Left renal pelvis (tissue), 4 donors: ENCODE measurements at regions not wholly inside any gene's neighbourhood (a gene's known extent, or its start where the extent isn't known, plus 50 kb on each side); places are given as distances from the start of the nearest gene placed in this dataset.
"Not testable (repeated sequence)": the region's sequence is repeated elsewhere in the genome, so short reads cannot be mapped to it uniquely, and the experiment has no call there.

ENCODE experiments used
- DNase-seq, 4 donors: peaks; one replicate each; pipeline ENCODE4 v3.0.0-alpha.2; 2013; ENCODE audit warnings: low read depth in 4 of 4, low spot score in 3 of 4

DNA sequence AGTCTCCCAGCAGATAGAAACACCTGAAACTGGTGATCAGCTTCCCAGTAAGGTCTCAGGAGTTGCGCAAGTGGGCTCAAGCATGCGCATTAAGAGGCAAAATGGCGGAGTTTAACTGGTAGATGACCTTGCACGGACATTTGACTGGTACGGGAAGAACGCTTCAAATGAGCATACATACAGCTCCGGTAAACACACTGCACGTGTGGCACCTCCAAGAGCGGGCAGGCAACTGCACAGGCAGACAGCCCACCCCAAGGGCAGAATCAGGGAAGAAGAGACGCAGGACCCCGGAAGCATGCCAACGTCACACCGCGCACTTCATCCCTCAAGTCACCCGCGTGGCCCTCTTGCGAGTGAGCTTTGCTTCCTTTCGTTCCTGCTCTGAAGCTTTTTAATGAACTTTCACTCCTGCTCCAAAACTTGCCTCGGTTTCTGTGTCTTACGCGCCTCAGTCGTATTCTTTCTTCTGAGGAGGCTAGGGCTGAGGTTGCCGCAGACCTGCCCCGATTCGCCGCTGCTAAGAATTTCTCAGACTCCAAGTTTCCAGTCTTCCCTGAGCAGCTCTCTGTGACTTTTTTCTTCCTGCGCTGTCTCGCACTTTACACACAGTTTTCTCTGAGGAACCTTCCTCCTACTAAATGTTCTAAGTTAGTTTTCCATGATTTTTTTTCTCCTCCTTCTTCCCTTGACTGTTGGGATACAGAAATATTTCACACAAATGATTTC is 180.7 kb upstream of the ZFP42 start:
- DNase-seq = no peak

DNA sequence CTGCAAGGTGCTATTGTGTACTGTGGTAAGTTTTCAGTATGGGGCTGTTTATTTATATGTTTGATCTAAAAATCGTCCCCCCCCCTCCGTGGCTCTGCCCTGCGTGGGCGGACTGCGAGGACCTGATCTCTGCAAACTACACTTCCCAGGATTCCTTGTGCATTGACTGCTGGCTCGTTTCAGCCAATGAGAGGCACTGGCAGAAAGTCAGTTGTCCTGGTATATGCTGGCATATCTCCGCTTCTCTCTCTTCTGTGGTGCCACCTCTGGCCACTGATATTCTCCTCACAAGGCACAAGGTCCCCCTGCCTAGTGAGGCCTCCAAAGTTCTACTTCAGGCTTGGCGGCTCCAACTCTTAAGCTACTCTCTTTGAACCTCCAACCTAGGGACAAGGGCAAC is 168.8 kb upstream of the ZFP42 start:
- DNase-seq = no peak

DNA sequence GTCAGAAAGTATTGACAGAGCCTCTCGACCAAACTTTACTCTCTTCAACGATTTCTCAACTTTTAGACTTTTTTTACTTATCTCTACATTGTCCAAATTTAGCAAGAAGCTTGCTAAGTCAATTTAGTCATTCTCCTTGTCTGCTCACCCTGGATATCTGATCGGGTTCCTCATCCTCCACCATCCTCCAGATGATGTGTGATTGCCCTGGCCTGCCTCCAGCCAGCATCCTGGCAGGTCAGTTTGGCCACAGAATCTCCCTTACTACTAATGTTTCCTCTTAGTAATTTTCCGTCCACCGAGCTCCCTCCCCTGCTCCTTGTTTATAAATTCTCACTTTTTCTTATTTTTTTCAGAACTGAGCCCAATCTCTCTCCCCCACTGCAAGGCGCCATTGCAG is 167.9 kb upstream of the ZFP42 start:
- DNase-seq = no peak

DNA sequence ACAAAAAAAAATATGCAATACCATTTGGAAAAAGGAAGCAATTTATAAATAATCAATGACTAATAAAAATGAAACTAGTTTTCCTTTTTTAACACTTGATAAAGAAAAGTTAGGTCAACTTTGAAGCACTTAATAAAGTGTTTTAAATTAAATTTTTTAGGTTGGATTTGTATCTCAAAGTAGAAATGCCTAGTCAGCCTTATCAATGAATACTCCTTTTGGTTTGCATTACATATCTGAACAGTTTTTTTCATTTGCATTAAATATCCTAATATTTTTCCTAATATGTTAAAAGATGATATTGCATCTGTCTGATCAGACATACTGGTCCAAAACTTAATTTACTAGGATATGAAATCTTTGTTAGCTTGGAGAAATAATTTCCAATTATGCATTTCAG is 155.8 kb upstream of the ZFP42 start:
- DNase-seq = no peak

DNA sequence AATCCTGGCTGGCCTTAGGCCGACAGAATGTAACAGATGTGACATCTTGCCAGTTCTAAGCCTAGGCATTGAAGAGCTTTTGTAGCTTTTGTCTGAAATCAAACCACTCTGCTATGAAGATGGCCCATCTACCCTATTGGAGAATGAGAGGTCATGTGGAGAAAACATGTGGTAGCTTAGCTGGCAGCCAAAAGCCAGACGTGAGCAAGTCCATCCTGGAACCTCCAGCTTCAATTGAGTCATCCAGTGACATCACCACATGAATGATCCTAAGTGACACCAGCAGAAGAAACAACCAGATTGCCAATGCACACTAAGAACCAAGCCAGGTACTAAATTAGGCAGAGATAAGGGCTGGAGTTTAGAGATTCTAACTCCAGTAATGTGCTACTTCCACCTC is 154.8 kb upstream of the ZFP42 start:
- no peak for DNase-seq

DNA sequence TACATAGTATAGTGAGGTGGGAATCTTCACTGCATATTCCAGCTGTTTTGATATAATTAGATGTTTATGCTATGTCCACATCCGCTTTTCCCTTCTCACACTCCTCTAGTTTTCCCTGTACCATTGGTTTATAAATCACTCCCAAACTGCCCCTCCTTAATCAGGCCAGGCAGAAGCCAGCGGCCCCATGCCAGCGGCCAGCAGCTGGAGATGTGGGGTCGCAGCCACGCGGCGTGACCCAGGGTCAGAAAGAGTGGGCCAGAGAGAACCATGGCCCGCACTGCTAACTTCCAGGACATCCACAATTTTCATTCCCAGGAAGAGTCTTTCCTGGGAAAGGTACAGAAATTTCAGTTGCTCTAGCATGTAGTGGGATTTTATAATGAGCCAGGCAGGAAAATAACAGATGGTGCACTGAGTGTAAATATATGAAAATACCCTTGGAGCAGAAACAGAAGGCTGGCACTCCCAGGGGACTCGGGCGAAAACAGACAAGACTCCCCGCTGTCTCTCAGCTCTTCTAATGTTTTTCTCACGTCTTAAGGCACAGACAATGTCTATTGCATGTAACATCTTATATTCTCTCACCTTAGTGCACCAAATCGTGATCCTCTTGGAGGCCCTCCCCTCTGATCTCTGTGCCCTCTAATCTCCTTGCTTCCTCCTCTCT is 145.9 kb upstream of the ZFP42 start:
- DNase-seq = no peak

DNA sequence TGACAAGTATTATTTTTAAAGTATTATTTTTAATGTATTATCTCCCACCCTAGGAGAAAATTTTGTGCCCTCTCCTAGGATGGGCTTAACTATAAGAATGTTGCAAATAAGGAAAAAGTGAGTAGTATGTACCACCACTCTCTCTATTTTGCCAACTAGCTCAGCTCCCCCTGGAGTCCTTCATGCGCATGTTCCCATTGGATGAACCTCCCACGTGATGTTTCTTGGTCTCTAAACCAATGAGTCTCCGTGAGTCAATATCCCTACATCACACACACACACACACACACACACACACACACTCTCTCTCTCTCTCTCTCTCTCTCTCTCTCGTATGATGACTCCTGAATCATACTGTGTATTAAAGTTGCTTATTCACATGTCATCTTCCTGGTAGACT is 129.7 kb upstream of the ZFP42 start:
- DNase-seq = no peak

DNA sequence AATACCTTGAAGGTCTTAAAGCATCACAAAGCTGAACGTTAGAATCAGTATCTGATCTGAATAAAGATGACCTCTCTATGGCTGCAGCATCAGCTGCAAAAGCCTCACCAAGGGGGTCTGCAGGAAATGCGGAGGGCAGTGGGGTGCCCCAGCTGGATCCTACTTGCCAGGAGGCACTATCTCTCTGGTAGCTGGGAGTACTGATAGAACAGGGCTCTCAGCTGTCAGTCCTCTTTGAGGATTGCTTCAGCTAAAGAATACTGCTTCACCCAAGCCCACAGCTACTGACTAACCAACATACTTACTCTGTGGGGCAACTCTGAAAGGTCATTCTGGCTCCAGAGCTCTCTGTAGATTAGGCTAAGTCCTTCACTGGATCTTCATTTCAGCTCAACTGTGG is 112.5 kb upstream of the ZFP42 start:
- no peak for DNase-seq

DNA sequence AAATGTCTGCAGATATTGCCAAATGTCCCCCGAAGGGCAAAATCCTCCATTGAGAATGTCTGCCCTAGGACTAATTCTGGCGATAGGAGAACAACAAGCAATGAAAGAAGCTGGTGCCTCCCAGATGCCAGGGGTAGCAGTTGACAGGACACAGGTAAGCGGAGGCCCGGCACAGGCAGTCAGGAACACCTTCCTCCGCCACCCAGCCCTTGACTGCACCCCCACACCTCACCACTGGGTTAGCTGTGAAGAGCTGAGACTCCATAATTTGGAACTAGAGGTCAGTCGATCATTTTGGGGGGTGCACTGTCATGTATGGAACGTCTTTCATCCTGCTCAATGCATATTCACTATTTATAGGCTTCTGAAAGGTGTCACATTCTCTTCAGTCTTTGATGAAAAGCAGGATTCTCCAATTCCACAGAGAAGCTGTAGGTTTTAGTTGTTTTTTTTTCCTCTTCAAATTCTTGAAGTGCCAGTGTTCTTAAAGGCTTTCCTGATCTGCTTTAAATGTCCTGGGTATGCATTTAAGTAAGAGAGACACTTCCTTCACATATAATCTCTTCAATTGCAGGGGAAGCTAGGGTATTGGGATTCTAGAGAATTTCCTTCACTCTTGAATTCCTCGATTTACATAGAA is 111.6 kb upstream of the ZFP42 start:
- no peak for DNase-seq

DNA sequence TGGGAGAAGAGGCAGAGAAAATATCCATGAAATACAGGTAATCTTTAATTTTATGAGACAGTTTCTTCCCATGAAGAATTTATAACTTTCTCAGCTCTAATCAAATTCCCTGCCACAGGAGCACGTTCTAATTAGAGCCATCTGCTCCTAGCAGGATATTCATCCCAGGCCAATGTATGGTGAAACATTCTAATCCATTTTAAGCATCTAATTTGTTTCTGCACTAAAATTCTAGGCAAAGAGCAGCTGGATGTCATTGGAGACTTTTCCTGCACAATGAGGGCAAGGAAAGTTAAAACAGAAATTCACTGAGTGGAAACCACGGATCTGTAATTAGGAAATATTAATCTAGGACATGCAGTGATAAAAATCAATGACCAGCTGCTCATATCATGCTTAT is 107.7 kb upstream of the ZFP42 start:
- DNase-seq = no peak

DNA sequence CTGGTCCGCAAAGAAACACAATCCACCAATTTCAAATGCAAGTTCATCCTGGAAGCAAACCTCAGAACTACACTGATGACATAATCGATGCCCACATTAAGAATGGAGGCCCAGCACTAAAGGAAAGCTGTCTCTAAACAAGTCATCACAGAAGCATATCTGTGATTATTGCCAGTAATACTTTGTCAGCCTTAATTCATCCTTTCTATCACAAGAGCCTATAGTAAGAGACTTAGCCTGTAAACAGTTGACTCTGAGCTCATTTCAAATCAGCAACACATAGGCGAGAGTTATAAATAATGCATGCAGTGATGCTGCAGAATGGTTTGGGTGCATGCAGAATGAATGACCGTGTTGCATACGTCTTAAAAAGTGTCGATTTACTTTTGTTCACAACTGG is 105.9 kb upstream of the ZFP42 start:
- DNase-seq = no peak

DNA sequence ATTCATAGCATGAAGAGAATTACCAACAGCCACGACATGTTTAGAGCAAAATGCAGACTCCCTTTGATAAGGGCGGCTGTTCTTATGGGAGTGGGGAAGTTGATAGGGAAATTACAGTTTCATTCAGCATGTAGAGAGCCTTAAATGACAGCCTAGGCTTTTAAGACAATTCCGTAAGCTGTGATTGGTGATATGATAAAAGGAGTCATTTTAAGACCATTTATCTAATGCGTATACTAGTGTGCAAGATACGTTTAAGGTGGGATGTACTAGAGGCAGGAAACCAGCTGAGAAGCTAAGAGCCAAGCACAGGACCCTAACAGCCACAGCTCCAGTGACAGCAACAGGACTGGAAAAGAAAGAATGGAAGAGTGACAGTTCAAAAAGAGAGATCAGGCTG is 102.2 kb upstream of the ZFP42 start:
- no peak for DNase-seq

DNA sequence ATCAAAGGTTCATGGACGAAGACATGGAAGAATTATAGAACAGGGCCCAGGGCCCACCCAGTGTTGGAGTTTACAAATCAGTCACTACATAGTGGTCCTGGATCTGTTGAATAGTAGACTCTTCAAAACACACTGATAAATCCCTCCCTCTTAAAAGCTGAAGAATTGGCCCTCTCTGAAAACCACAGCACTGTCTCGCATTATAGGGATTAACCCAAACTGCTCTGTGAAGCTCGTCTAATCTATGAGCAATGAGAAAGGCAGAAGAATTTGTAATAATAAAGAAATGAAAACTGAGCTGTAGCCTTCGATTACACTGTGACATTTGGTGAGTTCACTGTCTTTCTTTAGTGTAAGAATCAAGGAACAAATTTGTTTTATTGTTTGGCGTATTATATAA is 92.5 kb upstream of the ZFP42 start:
- DNase-seq = no peak

DNA sequence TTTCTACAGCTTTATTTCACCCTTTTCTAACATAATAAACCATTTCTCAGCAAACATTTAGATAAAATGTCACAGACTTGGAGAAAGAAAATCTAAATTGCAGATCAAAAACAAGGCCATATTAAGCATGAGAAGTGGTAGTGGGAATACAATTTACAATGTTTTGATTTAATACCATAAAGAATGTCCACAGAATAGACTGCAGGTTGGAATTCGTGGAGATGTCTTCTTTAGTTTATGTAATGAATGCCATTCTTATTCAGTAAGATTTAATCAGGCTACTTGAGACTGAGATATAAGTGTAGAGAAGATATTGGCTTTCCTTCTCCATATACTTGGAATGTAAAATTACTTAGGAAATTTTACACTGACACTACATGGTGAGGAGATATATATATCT is 91.9 kb upstream of the ZFP42 start:
- DNase-seq = no peak

DNA sequence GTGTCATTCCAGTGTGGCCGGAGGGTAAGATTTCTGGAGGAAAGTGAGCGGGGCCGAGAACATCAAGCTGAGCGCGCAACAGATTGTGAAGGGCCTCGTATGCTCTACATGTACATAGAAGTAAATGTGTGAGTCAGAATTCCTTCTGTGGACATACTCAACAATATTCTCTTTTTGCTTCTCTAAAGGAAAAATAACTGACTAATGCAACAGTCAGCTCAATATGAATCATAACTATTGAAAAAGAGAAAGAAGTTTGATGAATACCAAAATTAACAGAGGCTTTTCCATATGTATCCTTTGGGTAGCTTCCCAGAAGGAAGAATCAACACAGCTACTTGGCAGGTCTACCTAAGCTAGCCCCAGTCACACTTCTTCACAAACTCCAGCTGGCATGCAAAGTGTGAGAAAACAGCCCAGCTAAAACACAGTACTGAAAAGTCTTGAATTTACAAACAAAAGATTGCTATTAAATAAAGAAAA is 87.5 kb upstream of the ZFP42 start:
- no peak for DNase-seq

DNA sequence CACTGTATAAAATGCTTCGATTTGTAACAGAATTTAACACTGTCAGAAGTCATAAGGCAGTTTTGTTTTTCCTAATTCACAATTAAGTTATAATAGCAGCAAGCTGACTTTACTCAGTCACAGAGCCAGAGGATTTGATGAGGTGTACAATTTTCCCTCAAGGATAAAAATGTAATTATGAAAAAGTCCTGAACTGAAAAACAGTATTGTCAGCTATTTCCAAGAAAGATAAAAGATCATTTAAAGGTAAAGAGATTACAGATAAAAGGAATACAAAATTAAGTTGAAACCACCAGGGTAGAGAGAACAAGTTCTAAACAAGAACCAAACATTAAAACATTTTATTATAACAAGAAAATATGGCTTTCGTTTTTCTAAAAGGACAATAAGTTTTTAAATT is 86.8 kb upstream of the ZFP42 start:
- no peak for DNase-seq

DNA sequence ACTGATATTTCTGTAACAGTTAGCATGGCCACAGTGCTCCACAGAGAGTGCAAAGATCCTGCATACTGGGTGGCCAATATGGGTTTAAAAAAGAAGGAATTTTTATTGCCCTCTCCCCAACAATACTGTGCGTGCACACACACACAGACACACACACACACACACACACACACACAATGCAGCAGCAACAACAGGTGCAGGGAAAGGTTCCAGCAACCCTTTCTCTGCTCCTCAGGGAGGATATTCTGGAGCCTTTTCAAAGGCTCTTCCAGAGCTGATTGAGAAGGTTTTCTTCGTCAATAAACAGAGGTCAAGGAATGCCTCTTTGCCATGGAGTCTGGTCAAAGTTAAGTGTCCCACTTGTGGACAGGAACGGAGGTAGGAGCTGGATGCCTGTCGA is 84.8 kb upstream of the ZFP42 start:
- DNase-seq = no peak

DNA sequence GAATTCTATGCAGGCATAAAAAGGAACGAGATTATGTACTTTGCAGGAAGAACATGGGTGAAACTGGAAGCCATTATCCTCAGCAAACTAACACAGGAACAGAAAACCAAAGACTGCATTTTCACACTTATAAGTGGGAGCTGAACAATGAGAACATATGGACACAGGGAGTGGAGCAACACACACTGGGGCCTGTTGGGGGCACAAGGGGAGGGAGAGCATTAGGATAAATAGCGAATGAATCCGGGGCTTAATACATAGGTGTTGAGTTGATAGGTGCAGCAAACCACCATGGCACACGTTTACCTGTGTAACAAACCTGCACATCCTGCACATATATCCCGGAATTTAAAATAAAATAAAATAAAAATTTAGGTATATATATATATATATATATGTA is 80.2 kb upstream of the ZFP42 start:
- DNase-seq = not testable (repeated sequence)

DNA sequence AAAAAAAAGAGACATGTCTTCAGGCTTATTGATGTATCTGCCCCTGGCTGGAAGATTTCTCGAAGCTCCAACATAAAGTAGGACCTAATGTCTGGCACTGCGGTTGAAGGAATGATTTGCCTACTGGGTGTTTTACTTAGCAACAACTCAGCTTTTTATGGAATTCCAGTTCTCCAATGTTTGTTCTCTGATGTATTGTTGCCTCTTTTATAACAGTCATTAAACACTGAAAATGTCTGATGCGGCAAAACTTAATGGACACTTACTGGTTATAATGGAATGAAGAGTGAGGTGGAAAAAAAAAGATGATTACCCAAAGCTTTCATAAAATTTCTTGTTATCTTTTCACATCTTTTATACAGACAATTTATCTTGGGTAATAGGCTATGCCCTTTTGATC is 75.6 kb upstream of the ZFP42 start:
- no peak for DNase-seq

DNA sequence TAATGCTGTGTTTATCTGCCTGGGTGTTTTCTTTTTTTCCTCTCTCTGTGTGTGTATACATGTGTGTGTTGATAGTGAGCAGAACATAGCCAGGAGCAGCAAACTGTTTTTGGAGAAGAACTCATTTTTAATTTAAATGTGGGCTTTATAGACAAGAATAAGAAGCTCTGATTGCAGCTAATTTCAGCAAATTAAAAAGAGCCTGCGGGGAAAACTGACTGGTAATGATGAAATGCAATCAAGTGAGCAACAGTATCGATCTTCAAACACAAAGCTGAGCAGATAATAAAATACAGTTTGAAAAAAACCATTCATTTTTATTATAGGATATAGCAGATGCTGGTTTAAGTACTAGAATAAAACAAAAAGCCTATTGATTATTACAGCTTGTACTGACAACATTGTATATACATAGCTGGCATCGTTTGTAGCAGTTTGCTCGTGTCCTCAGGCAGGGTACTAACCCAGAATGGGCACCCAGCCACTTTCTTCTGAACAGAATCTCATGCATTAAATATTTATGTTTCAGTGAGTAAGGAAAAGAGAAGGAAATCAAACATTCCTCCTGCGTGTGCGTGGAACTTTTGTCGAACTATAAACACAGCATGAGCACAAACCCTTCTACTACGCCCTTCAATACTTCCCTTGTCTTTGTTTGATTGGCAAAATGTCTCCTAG is 73.5 kb upstream of the ZFP42 start:
- no peak for DNase-seq

DNA sequence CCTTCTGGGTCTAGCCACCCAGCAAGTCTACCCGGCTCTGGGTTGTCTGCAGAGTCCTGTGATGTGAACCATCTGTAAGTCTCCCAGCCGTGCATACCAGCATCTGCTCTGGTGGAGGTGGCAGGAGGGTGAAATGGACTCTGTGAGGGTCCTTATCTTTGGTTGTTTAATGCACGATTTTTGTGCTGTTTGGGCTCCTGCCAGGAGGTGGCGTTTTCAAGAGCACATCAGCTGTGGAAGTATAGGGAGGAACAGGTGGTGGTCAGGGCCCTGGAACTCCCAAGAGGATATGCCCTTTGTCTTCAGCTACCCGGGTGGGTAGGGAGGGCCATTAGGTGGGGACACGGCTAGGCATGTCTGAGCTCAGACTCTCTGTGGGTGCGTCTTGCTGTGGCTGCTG is 66.5 kb upstream of the ZFP42 start:
- no peak for DNase-seq

DNA sequence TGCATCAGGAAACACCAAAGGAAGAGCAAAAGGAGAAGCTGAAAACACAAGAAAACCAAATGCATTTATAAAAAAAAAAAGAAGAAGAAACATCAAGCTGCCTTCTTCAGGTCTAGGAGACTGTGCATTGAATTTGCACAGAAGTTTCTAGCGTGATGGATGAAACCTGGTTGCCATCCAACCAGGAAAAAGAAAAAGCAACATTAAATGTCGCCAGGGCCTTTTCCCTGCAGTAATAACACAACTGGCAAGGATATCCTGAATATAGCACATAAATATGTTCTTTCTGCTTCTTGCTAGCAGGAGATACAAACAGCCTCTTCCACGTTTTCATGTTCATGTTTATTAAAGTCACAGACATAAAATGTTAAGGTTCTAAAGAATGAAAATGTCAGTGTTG is 60.8 kb upstream of the ZFP42 start:
- no peak for DNase-seq
